ENCODE measurements at regions not wholly inside any gene's neighbourhood (a gene's known extent, or its start where the extent isn't known, plus 50 kb on each side); places are given as distances from the start of the nearest gene placed in this dataset.

DNA sequence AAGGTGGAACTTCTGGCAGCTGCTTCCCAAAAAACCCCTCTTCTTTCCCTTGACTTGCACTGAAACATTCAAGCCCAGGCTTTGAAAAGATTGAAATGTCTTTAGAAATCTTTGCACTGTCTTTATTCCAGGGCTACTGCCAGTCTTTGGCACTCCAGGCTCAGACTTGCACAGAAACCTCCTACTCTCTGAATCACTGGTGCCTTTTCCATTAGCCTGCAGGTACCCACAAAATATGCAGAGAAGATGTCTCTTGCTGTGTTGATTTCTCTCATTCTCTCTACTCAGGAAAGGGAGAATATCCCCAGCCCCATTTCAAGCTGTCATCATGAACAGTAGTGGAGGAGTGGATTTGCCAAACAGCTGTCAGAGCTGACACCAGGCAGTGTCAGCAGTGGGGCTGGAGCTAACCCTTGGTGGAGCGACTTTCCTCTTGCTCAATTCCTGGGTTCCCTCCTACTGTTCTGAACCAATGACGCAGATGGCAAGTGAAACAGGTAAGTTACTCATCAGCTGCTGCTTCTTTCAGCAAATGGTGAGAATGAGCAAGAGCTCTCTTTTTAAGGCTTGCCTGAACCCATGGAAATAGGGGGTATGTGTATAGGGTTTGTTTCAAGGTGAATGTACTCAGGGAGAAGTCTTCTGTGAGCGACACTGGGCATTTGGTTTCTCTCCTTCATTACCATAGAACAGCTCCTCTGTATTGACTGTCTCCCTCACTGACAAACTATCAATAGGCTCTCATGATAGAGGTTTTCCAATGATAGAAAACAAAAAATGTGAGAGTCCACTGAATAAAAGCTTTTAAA is 362.4 kb downstream of the ADRA2A start:
- TF ChIP-seq CEBPB (IDR thresholded peaks at IDR 0.05; ENCODE audit: low read depth, low read length) (no peak), RAD21 (IDR thresholded peaks at IDR 0.05; ENCODE audit: low read length) (no peak), BHLHE40 (IDR thresholded peaks at IDR 0.05; ENCODE audit: low read depth, low read length) (no peak), MAFK (IDR thresholded peaks at IDR 0.05; ENCODE audit: low read depth, low read length) (no peak), SMC3 (IDR thresholded peaks at IDR 0.05; ENCODE audit: low read depth, low read length) (no peak), MXI1 (IDR thresholded peaks at IDR 0.05; ENCODE audit: borderline replicate concordance, low read depth, low read length) (no peak), POLR2A (IDR thresholded peaks at IDR 0.05; ENCODE audit: low read depth, low read length) (no peak)
- TF ChIP-seq, protein P1, sequence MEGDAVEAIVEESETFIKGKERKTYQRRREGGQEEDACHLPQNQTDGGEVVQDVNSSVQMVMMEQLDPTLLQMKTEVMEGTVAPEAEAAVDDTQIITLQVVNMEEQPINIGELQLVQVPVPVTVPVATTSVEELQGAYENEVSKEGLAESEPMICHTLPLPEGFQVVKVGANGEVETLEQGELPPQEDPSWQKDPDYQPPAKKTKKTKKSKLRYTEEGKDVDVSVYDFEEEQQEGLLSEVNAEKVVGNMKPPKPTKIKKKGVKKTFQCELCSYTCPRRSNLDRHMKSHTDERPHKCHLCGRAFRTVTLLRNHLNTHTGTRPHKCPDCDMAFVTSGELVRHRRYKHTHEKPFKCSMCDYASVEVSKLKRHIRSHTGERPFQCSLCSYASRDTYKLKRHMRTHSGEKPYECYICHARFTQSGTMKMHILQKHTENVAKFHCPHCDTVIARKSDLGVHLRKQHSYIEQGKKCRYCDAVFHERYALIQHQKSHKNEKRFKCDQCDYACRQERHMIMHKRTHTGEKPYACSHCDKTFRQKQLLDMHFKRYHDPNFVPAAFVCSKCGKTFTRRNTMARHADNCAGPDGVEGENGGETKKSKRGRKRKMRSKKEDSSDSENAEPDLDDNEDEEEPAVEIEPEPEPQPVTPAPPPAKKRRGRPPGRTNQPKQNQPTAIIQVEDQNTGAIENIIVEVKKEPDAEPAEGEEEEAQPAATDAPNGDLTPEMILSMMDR (conservative IDR thresholded peaks at IDR 0.05; ENCODE audit: low read depth, low read length): no peak
